ENCODE measurements at regions not wholly inside any gene's neighbourhood (a gene's known extent, or its start where the extent isn't known, plus 50 kb on each side); places are given as distances from the start of the nearest gene placed in this dataset.
"Not testable (repeated sequence)": the region's sequence is repeated elsewhere in the genome, so short reads cannot be mapped to it uniquely, and the experiment has no call there.

DNA sequence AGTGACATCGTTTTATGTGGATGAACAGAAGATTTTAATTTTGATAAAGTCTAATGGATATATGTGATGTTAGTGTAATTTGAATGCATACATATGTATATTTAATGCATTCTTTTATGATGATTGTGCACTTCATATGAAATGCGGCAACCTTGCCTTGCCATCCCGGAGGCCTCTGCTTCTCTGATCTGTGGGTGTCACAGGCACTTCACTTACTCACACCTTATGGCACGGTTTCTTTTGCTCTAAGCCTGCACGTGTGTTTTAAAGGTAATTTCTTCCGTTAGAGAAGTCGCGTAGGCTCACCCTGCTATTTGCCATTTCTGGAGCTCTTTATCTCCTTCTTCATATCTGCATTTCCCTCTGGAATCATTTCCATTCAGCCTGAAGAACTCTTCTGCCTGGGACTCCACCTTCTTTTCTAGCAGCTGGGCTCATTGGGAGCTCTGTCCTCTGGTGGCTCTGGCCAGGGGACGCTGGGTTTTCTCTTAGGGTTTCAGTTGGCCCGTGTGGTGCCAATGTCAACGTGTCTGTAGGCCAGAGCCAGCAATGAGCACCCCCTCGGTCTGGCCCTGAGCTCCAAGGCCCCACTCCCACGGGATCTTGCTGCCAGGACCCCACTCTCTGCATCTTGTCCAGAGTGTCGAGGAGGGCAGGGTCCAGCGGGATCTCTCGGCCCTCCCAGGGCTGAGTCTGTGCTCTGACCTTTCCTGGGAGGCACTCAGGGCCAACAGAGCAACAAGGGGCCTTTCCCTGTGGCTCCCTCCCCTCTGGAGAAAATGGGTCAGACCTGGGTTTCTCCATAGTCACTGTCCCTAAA is 97.3 kb downstream of the RTP5 start:
- no peak for DNase-seq

DNA sequence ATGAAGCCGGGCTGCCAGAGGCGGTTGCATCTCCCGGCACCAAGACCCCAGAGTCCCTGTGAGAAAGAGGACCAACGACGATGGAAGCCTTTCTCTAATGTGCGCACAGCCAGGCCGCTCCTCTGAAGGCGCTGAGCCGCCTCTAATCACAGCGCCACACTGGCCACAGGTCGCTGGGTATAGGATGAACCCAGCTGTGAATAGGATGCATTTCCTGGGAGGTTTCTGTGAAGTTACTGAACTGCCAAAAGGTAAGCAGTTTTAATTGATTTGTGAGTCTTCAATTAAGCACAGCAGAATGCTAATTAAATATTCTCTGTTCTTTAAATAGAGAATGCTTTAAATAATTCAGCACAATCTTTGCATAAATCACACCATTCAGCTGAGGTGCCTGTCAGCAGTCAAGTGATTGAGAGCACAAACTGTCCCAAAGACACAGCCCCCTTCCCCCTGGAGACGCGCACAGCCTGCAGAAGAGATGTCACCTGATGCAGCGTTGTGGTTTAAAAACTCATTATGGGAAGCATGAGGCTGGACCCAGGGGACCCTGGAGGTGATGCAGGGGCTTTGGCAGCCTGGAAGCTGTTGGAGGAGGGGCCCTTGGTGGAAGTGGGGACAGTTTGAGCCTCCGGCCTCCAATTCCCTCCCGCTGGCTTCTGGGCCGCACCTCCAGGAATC is 98.1 kb downstream of the RTP5 start:
- Histone ChIP-seq H3K36me3 (no peaks in the 10 kb centered on the region), H3K27ac (no peak overlapping the region), H3K27me3 (no peaks in the 10 kb centered on the region), H3K9me3 (no peaks in the 10 kb centered on the region), H3K4me3 (no peak overlapping the region), H3K4me1 (peaks cover 4% of the 10 kb centered on the region)
- intact Hi-C loops (cut with DNase I) = no loop called here
- DNase-seq = no peak
- TF ChIP-seq, protein P1, sequence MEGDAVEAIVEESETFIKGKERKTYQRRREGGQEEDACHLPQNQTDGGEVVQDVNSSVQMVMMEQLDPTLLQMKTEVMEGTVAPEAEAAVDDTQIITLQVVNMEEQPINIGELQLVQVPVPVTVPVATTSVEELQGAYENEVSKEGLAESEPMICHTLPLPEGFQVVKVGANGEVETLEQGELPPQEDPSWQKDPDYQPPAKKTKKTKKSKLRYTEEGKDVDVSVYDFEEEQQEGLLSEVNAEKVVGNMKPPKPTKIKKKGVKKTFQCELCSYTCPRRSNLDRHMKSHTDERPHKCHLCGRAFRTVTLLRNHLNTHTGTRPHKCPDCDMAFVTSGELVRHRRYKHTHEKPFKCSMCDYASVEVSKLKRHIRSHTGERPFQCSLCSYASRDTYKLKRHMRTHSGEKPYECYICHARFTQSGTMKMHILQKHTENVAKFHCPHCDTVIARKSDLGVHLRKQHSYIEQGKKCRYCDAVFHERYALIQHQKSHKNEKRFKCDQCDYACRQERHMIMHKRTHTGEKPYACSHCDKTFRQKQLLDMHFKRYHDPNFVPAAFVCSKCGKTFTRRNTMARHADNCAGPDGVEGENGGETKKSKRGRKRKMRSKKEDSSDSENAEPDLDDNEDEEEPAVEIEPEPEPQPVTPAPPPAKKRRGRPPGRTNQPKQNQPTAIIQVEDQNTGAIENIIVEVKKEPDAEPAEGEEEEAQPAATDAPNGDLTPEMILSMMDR (IDR thresholded peaks at IDR 0.05) = no peak
- no peak for ATAC-seq

More for the DNA sequence above, 97.3 kb downstream of the RTP5 start:
- H3K36me3 ChIP-seq = no peaks in the 10 kb centered on the region
- intact Hi-C loops (cut with DNase I) = no loop called here
- peaks cover 4% of the 10 kb centered on the region for H3K4me1 ChIP-seq
- TF ChIP-seq, protein P1 (IDR thresholded peaks at IDR 0.05) = no peak
- H3K9me3 ChIP-seq = no peaks in the 10 kb centered on the region
- ATAC-seq = no peak
- no peaks in the 10 kb centered on the region for H3K27me3 ChIP-seq
- H3K4me3 ChIP-seq = no peak overlapping the region
- no peak overlapping the region for H3K27ac ChIP-seq

DNA sequence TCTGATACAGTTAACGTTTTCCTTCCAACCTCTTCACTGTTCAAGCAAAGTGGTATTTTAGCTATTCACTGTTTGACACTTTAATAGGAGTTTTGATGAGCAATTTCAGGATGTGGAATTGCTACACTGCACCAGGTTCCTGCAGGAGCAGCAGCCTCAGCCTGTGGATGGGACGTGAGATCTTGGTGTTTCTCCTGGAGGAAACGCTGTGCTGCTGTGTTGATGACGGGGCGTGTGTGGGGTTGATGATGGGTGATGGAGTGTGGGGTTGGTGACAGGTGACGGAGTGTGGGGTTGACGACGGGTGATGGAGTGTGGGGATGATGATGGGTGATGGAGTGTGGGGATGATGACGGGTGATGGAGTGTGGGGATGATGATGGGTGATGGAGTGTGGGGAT is 98.9 kb downstream of the RTP5 start:
- intact Hi-C loops (cut with DNase I) = no loop called here
- H3K27ac ChIP-seq = no peak overlapping the region
- no peak for DNase-seq

DNA sequence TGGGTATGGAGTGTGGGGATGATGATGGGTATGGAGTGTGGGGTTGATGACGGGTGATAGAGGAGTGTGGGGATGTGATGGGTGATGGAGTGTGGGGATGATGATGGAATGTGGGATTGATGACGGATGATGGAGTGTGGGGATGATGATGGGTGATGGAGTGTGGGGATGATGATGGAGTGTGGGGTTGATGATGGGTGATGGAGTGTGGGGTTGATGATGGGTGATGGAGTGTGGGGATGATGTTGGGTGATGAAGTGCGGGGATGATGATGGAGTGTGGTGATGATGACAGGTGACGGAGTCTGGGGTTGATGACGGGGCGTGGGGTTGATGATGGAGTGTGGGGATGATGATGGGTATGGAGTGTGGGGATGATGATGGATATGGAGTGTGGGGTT is 99.7 kb downstream of the RTP5 start:
- H3K9me3 ChIP-seq; ATAC-seq; H3K4me3 ChIP-seq; H3K36me3 ChIP-seq; H3K27ac ChIP-seq; H3K27me3 ChIP-seq; intact Hi-C loops (cut with DNase I); H3K4me1 ChIP-seq; DNase-seq: not testable (repeated sequence)

More for the DNA sequence above, 98.9 kb downstream of the RTP5 start:
- Histone ChIP-seq H3K27me3 (no peaks in the 10 kb centered on the region), H3K4me1 (peaks cover 4% of the 10 kb centered on the region), H3K4me3 (no peak overlapping the region), H3K36me3 (no peaks in the 10 kb centered on the region), H3K9me3 (no peaks in the 10 kb centered on the region)
- TF ChIP-seq, protein P1 (IDR thresholded peaks at IDR 0.05) = no peak
- ATAC-seq = no peak

DNA sequence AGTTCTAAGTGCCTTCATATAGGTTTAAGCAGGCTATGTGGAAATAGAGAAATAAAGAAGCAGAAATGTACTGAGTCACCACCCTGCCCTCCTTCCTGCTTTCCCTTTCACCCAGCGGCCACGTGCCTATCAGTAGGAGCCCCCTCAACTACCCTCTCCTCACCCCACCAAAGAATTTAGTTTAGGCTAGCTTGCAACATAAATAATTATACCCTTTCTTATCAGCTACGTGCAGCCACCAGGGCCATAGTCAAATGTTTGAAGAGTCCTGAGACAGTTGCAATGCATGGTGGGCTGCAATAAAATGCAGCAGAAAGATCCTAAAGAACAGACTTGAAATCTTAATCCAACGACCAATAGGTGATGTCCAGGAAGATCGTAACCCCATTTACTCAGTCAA is 101.2 kb downstream of the RTP5 start:
- TF ChIP-seq, protein P1 (IDR thresholded peaks at IDR 0.05) = no peak
- DNase-seq (no peak), ATAC-seq (no peak)
- Histone ChIP-seq H3K4me1 (peaks cover under 1% of the 10 kb centered on the region), H3K36me3 (no peaks in the 10 kb centered on the region), H3K9me3 (no peaks in the 10 kb centered on the region), H3K27ac (no peak overlapping the region), H3K4me3 (no peak overlapping the region), H3K27me3 (no peaks in the 10 kb centered on the region)
- intact Hi-C loops (cut with DNase I) = no loop called here

DNA sequence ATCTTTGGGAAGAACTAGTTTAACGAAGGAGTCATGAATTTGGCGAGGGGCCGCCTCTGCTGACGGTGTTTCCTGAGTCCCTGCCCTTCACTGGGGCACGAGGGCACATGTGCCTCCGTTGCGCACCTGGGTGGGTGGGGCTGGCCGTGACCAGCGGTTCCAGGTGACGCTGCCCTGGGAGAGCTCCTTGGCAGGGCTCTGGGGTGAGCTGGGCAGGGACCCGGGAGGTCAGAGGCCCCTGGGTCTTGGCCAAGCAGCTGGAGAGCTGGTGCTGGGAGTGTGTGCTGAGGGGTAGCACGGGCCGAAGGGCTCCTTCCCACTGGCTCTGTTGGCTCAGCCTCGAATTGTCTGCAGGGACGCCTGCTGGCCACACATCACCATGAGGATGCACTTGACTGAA is 104.6 kb downstream of the RTP5 start:
- H3K4me3 ChIP-seq = no peak overlapping the region
- TF ChIP-seq, protein P1 (IDR thresholded peaks at IDR 0.05) = no peak
- no peaks in the 10 kb centered on the region for H3K36me3 ChIP-seq
- H3K27ac ChIP-seq = no peak overlapping the region
- H3K9me3 ChIP-seq = no peaks in the 10 kb centered on the region
- no peaks in the 10 kb centered on the region for H3K27me3 ChIP-seq
- intact Hi-C loops (cut with DNase I) = no loop called here
- H3K4me1 ChIP-seq = no peaks in the 10 kb centered on the region
- ATAC-seq (no peak), DNase-seq (no peak)
